ENCODE measurements at regions not wholly inside any gene's neighbourhood (a gene's known extent, or its start where the extent isn't known, plus 50 kb on each side); places are given as distances from the start of the nearest gene placed in this dataset.

GRCh38 chr1:230499496-230499895 lies 73.4 kb upstream of the PGBD5 start (continued):
- no peak for TF ChIP-seq ZNF19 (tag by site-specific recombination; IDR thresholded peaks at IDR 0.05; ENCODE audit: low read depth)
- no peak for TF ChIP-seq ZNF707 (tag by site-specific recombination; IDR thresholded peaks at IDR 0.05)

GRCh38 chr1:230498704-230499103 lies 72.6 kb upstream of the PGBD5 start:
- no peak overlapping the region for H3K4me3 ChIP-seq (ENCODE audit: low read depth, low read length)
- no peaks in the 10 kb centered on the region for H3K36me3 ChIP-seq (ENCODE audit: control insufficient read depth in 2 of 2, insufficient read depth in 1 of 2, low read length in 2 of 2)
- TF ChIP-seq ZSCAN16 (tag by site-specific recombination; IDR thresholded peaks at IDR 0.05) (no peak), ZIC2 (tag by site-specific recombination; IDR thresholded peaks at IDR 0.05) (peak; percentile 57), TRIM28 (IDR thresholded peaks at IDR 0.05; ENCODE audit: borderline replicate concordance, low read length) (peak; percentile 38; the same call in 1 of the 2 replicates), WT1 (tag by site-specific recombination; IDR thresholded peaks at IDR 0.05) (peak; percentile 30; the same call in 1 of the 2 replicates), ZNF214 (tag by site-specific recombination; IDR thresholded peaks at IDR 0.05; ENCODE audit: borderline replicate concordance) (no peak), ZBTB48 (tag by site-specific recombination; IDR thresholded peaks at IDR 0.05) (peak; percentile 75), OSR2 (tag by site-specific recombination; IDR thresholded peaks at IDR 0.05) (peak; percentile 75), GLIS1 (tag by site-specific recombination; IDR thresholded peaks at IDR 0.05) (0 out of 2 replicates have a peak, but pooled peaks have one; percentile 17), PRDM6 (tag by site-specific recombination; IDR thresholded peaks at IDR 0.05) (peak; percentile 19; the same call in 1 of the 2 replicates)
- H3K27ac ChIP-seq (ENCODE audit: extremely low read depth, low read depth, low read length), result no peak overlapping the region
- H3K4me1 ChIP-seq (ENCODE audit: control insufficient read depth, insufficient read depth, low read length), result peaks cover 6% of the 10 kb centered on the region; the same call in 1 of the 2 replicates
- CTCF ChIA-PET, result no interaction called here
- H3K9me3 ChIP-seq (ENCODE audit: control insufficient read depth, insufficient read depth, low read depth, low read length), result no peaks in the 10 kb centered on the region
- POLR2A ChIA-PET, result no interaction called here

- CTCF ChIA-PET, result interaction anchor here (0.6 kb wide), 1 partner anchor 1866 kb away, joined by 3 read pairs; no protein-coding TSS in a partner anchor
- Histone ChIP-seq H3K4me1 (ENCODE audit: control insufficient read depth, insufficient read depth, low read length) (peaks cover 6% of the 10 kb centered on the region; the same call in 1 of the 2 replicates), H3K9me3 (ENCODE audit: control insufficient read depth, insufficient read depth, low read depth, low read length) (no peaks in the 10 kb centered on the region), H3K4me3 (ENCODE audit: low read depth, low read length) (no peak overlapping the region), H3K27ac (ENCODE audit: extremely low read depth, low read depth, low read length) (no peak overlapping the region), H3K36me3 (ENCODE audit: control insufficient read depth in 2 of 2, insufficient read depth in 1 of 2, low read length in 2 of 2) (no peaks in the 10 kb centered on the region)
- POLR2A ChIA-PET, result no interaction called here
- no peak for TF ChIP-seq ZNF174 (tag by site-specific recombination; IDR thresholded peaks at IDR 0.05)
- no peak for TF ChIP-seq ZNF596 (tag by site-specific recombination; IDR thresholded peaks at IDR 0.05)
- TF ChIP-seq ZNF776 (tag by site-specific recombination; IDR thresholded peaks at IDR 0.05; ENCODE audit: borderline replicate concordance), result no peak
Observed at GRCh38 chr1:230496451-230496850, 70.3 kb upstream of the PGBD5 start.

GRCh38 chr1:230495891-230496385 lies 69.8 kb upstream of the PGBD5 start:
- no peaks in the 10 kb centered on the region for H3K36me3 ChIP-seq (ENCODE audit: control insufficient read depth in 2 of 2, insufficient read depth in 1 of 2, low read length in 2 of 2)
- H3K4me3 ChIP-seq (ENCODE audit: low read depth, low read length), result no peak overlapping the region
- no peak overlapping the region for H3K27ac ChIP-seq (ENCODE audit: extremely low read depth, low read depth, low read length)
- POLR2A ChIA-PET, result no interaction called here
- peaks cover 6% of the 10 kb centered on the region; the same call in 1 of the 2 replicates for H3K4me1 ChIP-seq (ENCODE audit: control insufficient read depth, insufficient read depth, low read length)
- CTCF ChIA-PET, result interaction anchor here (0.6 kb wide), 1 partner anchor 1866 kb away, joined by 3 read pairs; no protein-coding TSS in a partner anchor
- no peaks in the 10 kb centered on the region for H3K9me3 ChIP-seq (ENCODE audit: control insufficient read depth, insufficient read depth, low read depth, low read length)
- TF ChIP-seq HOXD13 (CRISPR knock-in tag; IDR thresholded peaks at IDR 0.05; ENCODE audit: borderline replicate concordance) (no peak), ZBTB11 (tag by site-specific recombination; conservative IDR thresholded peaks at IDR 0.05; ENCODE audit: low read depth) (no peak), ZBTB6 (tag by site-specific recombination; IDR thresholded peaks at IDR 0.05) (no peak)
